Transverse colon (tissue), 4 donors: ENCODE measurements at regions not wholly inside any gene's neighbourhood (a gene's known extent, or its start where the extent isn't known, plus 50 kb on each side); places are given as distances from the start of the nearest gene placed in this dataset.
A peak's percentile ranks its signal among the peaks of the same experiment; 100 is the strongest.

Experiments
- DNase-seq: peaks from one replicate; pipeline ENCODE4 v3.0.0-alpha.2; 2019
- H3K27ac ChIP-seq, 4 donors: fragments of 200-600 bp; sonication (generic); 2 replicates each; pipeline ENCODE4 v1.5.1; 2016 to 2018; ENCODE audit warnings: inconsistent platforms in 4 of 4
- H3K27me3 ChIP-seq: fragments of 200-600 bp; sonication (generic); 2 replicates; pipeline ENCODE4 v1.5.1; 2017; ENCODE audit warnings: inconsistent platforms
- H3K36me3 ChIP-seq, 4 donors: fragments of 200-600 bp; sonication (generic); 2 replicates each; pipeline ENCODE4 v1.5.1; 2017 to 2019; ENCODE audit warnings: inconsistent platforms in 4 of 4
- H3K4me1 ChIP-seq, 4 donors: fragments of 200-600 bp; sonication (generic); 2 replicates each; pipeline ENCODE4 v1.5.1; 2017 to 2020; ENCODE audit warnings: inconsistent platforms in 4 of 4
- H3K4me3 ChIP-seq, 4 donors: fragments of 200-600 bp; sonication (generic); 1 replicate in 1 of 4; 2 replicates in 3 of 4; pipeline versions ENCODE4 v1.5.1 to v1.6.1; 2017 to 2019; ENCODE audit warnings: inconsistent platforms in 4 of 4
- H3K9me3 ChIP-seq, 2 donors: fragments of 200-600 bp; sonication (generic); 2 replicates each; pipeline ENCODE4 v1.5.1; 2017 to 2019; ENCODE audit warnings: inconsistent platforms in 2 of 2
- CTCF ChIP-seq, 5 experiments: fragments of 200-600 bp in 3 of 5; fragments of 450-650 bp in 2 of 5; sonication (generic) in 3 of 5; IDR thresholded peaks; 1 replicate in 2 of 5; 2 replicates in 3 of 5; pipeline ENCODE4 v1.5.1; 2016 to 2017; ENCODE audit warnings: antibody characterized with exemption in 5 of 5, inconsistent platforms in 3 of 5, mild to moderate bottlenecking in 2 of 5, moderate library complexity in 1 of 5
- EP300 ChIP-seq: sonication (generic); formaldehyde crosslinking; IDR thresholded peaks from one replicate; pipeline ENCODE4 v1.6.1; 2017; ENCODE audit warnings: antibody characterized with exemption, low read depth
- POLR2A ChIP-seq: fragments of 450-650 bp; IDR thresholded peaks from one replicate; pipeline ENCODE4 v1.6.1; 2016; ENCODE audit warnings: antibody characterized with exemption, mild to moderate bottlenecking, moderate library complexity
- POLR2AphosphoS5 ChIP-seq, 3 donors: sonication (generic); formaldehyde crosslinking; IDR thresholded peaks; one replicate each; pipeline ENCODE4 v1.6.1; 2016; ENCODE audit warnings: antibody characterized with exemption in 3 of 3
- WGBS, 2 donors: methylation state at CpG; one replicate each; pipeline ENCODE4 v1.1.5; 2018; ENCODE audit warnings: low coverage in 1 of 2; 5-methylcytosine and 5-hydroxymethylcytosine counted together
- in situ Hi-C, 4 donors: fragments of 200-750 bp; cut with MboI; loops; one replicate each; pipeline versions ENCODE4 v1.15.0 to v1.15.1; 2017; ENCODE audit warnings: low sequenced_read_pairs in 3 of 4, low pct_ligation_motif_present in 1 of 4, low pct_unique_long_range_greater_than_20kb in 1 of 4
- intact Hi-C: fragments of 100-400 bp; cut with DNase I; formaldehyde crosslinking; loops from one replicate; pipeline ENCODE4 v1.15.1; 2023; ENCODE audit warnings: low total_unique reads

- no peak for TF ChIP-seq POLR2A
- no peak for TF ChIP-seq EP300
- TF ChIP-seq CTCF (IDR thresholded peaks at IDR 0.05): no peak
- TF ChIP-seq POLR2AphosphoS5 (IDR thresholded peaks at IDR 0.05): no peak
- intact Hi-C loops (no loop called here), in situ Hi-C loops (no loop called here)
- Histone ChIP-seq H3K27me3 (peaks cover 51% of the 10 kb centered on the region), H3K4me1 (peaks cover 0 to 14% (median 3%) of the 10 kb centered on the region in 4 donors), H3K9me3 (no peaks in the 10 kb centered on the region), H3K27ac (no peak overlapping the region), H3K4me3 (no peak overlapping the region), H3K36me3 (no peaks in the 10 kb centered on the region)
- WGBS, 2 donors: 65% methylated on average over 1 of the region's 1 CpG; no CpG with 5 or more reads in 1 of the 2 donors
- DNase-seq: no peak
Observed at GRCh38 chr11:123361110-123361509, 69.0 kb upstream of the GRAMD1B start.

GRCh38 chr11:123360267-123360936 lies 69.7 kb upstream of the GRAMD1B start:
- H3K9me3 ChIP-seq: no peaks in the 10 kb centered on the region
- in situ Hi-C loops: no loop called here
- peaks cover 0 to 14% (median 3%) of the 10 kb centered on the region in 4 donors for H3K4me1 ChIP-seq
- no peak overlapping the region for H3K27ac ChIP-seq
- TF ChIP-seq EP300 (no peak), POLR2A (no peak), POLR2AphosphoS5 (IDR thresholded peaks at IDR 0.05) (no peak), CTCF (IDR thresholded peaks at IDR 0.05) (no peak)
- 94 to 96% methylated on average over 6 to 10 of the region's 10 CpGs for WGBS, 2 donors
- no peaks in the 10 kb centered on the region for H3K36me3 ChIP-seq
- DNase-seq: no peak
- intact Hi-C loops: no loop called here
- H3K27me3 ChIP-seq: peaks cover 51% of the 10 kb centered on the region
- H3K4me3 ChIP-seq: no peak overlapping the region

GRCh38 chr11:123357990-123358827 lies 71.9 kb upstream of the GRAMD1B start:
- TF ChIP-seq EP300: no peak
- TF ChIP-seq POLR2A: no peak
- TF ChIP-seq CTCF (IDR thresholded peaks at IDR 0.05): no peak
- no peak for TF ChIP-seq POLR2AphosphoS5 (IDR thresholded peaks at IDR 0.05)
- in situ Hi-C loops: no loop called here
- no peaks in the 10 kb centered on the region for H3K36me3 ChIP-seq
- intact Hi-C loops: no loop called here
- WGBS, 2 donors: 5% methylated on average over 11 to 54 of the region's 58 CpGs
- H3K27me3 ChIP-seq: peaks cover 61% of the 10 kb centered on the region
- DNase-seq: peak; percentile 14
- peaks cover 0 to 10% (median 3%) of the 10 kb centered on the region in 4 donors for H3K4me1 ChIP-seq
- H3K27ac ChIP-seq: no peak overlapping the region
- no peaks in the 10 kb centered on the region for H3K9me3 ChIP-seq
- H3K4me3 ChIP-seq: peak overlapping the region in 2 of 4 donors; percentile 25 to 40

- 49% methylated on average over 9 of the region's 9 CpGs; no CpG with 5 or more reads in 1 of the 2 donors for WGBS, 2 donors
- intact Hi-C loops: no loop called here
- TF ChIP-seq POLR2AphosphoS5 (IDR thresholded peaks at IDR 0.05) (no peak), CTCF (IDR thresholded peaks at IDR 0.05) (no peak), POLR2A (no peak), EP300 (no peak)
- Histone ChIP-seq H3K36me3 (no peaks in the 10 kb centered on the region), H3K9me3 (no peaks in the 10 kb centered on the region), H3K4me1 (peaks cover 0 to 5% (median 2%) of the 10 kb centered on the region in 4 donors), H3K4me3 (no peak overlapping the region), H3K27ac (no peak overlapping the region), H3K27me3 (peaks cover 61% of the 10 kb centered on the region)
- in situ Hi-C loops: no loop called here
- no peak for DNase-seq
Observed at GRCh38 chr11:123357353-123357989, 72.6 kb upstream of the GRAMD1B start.
